ENCODE measurements at regions not wholly inside any gene's neighbourhood (a gene's known extent, or its start where the extent isn't known, plus 50 kb on each side); places are given as distances from the start of the nearest gene placed in this dataset.

GRCh38 chr12:65570451-65571130, 253.7 kb upstream of the HMGA2 start:
- H3K36me3 ChIP-seq (ENCODE audit: control insufficient read depth, insufficient read depth, low read length) = no peaks in the 10 kb centered on the region
- DNase-seq = no peak
- H3K9me3 ChIP-seq (replicated peaks; ENCODE audit: control insufficient read depth, low read depth, low read length) = peaks cover 5% of the 10 kb centered on the region
- no peak overlapping the region for H3K27ac ChIP-seq (ENCODE audit: low read length)
- no peak overlapping the region for H3K4me3 ChIP-seq (ENCODE audit: low read length)
- WGBS (ENCODE audit: insufficient coverage) = no CpG with 5 or more reads among the region's 4 CpGs
- no peaks in the 10 kb centered on the region for H3K27me3 ChIP-seq (ENCODE audit: control insufficient read depth, insufficient read depth, low read length)
- peaks cover 10% of the 10 kb centered on the region for H3K4me1 ChIP-seq (ENCODE audit: control insufficient read depth, insufficient read depth, low read length)

GRCh38 chr12:65574867-65575266, 249.4 kb upstream of the HMGA2 start:
- H3K9me3 ChIP-seq (replicated peaks; ENCODE audit: control insufficient read depth, low read depth, low read length) = peaks cover 7% of the 10 kb centered on the region
- no peak for DNase-seq
- no peaks in the 10 kb centered on the region for H3K27me3 ChIP-seq (ENCODE audit: control insufficient read depth, insufficient read depth, low read length)
- H3K36me3 ChIP-seq (ENCODE audit: control insufficient read depth, insufficient read depth, low read length) = no peaks in the 10 kb centered on the region
- no peak overlapping the region for H3K4me3 ChIP-seq (ENCODE audit: low read length)
- H3K4me1 ChIP-seq (ENCODE audit: control insufficient read depth, insufficient read depth, low read length) = no peaks in the 10 kb centered on the region
- H3K27ac ChIP-seq (ENCODE audit: low read length) = no peak overlapping the region

- WGBS (ENCODE audit: insufficient coverage) = no CpG with 5 or more reads among the region's 3 CpGs
- Histone ChIP-seq H3K36me3 (ENCODE audit: control insufficient read depth, insufficient read depth, low read length) (no peaks in the 10 kb centered on the region), H3K4me1 (ENCODE audit: control insufficient read depth, insufficient read depth, low read length) (peaks cover 5% of the 10 kb centered on the region), H3K27ac (ENCODE audit: low read length) (no peak overlapping the region), H3K4me3 (ENCODE audit: low read length) (no peak overlapping the region), H3K9me3 (replicated peaks; ENCODE audit: control insufficient read depth, low read depth, low read length) (no peaks in the 10 kb centered on the region), H3K27me3 (ENCODE audit: control insufficient read depth, insufficient read depth, low read length) (no peaks in the 10 kb centered on the region)
- DNase-seq = no peak
Measured at GRCh38 chr12:65584016-65584415, 240.3 kb upstream of the HMGA2 start.

- peak; percentile 79 for DNase-seq
Measured at GRCh38 chr12:65585648-65586602, 238.4 kb upstream of the HMGA2 start.

GRCh38 chr12:65586796-65587195, 237.5 kb upstream of the HMGA2 start:
- no peak for DNase-seq
- 100% methylated on average over 1 of the region's 1 CpG for WGBS (ENCODE audit: insufficient coverage)

More at GRCh38 chr12:65585648-65586602, 238.4 kb upstream of the HMGA2 start:
- peak overlapping the region; percentile 31 for H3K27ac ChIP-seq (ENCODE audit: low read length)
- 27% methylated on average over 3 of the region's 3 CpGs for WGBS (ENCODE audit: insufficient coverage)
- H3K27me3 ChIP-seq (ENCODE audit: control insufficient read depth, insufficient read depth, low read length) = no peaks in the 10 kb centered on the region
- H3K9me3 ChIP-seq (replicated peaks; ENCODE audit: control insufficient read depth, low read depth, low read length) = no peaks in the 10 kb centered on the region
- no peak overlapping the region for H3K4me3 ChIP-seq (ENCODE audit: low read length)
- H3K36me3 ChIP-seq (ENCODE audit: control insufficient read depth, insufficient read depth, low read length) = no peaks in the 10 kb centered on the region
- peaks cover 13% of the 10 kb centered on the region for H3K4me1 ChIP-seq (ENCODE audit: control insufficient read depth, insufficient read depth, low read length)

GRCh38 chr12:65590318-65590717, 234.0 kb upstream of the HMGA2 start:
- DNase-seq = peak; percentile 57
- 89% methylated on average over 1 of the region's 4 CpGs for WGBS (ENCODE audit: insufficient coverage)
- Histone ChIP-seq H3K27me3 (ENCODE audit: control insufficient read depth, insufficient read depth, low read length) (no peaks in the 10 kb centered on the region), H3K36me3 (ENCODE audit: control insufficient read depth, insufficient read depth, low read length) (no peaks in the 10 kb centered on the region), H3K4me3 (ENCODE audit: low read length) (no peak overlapping the region), H3K9me3 (replicated peaks; ENCODE audit: control insufficient read depth, low read depth, low read length) (no peaks in the 10 kb centered on the region), H3K27ac (ENCODE audit: low read length) (peak overlapping the region; percentile 48), H3K4me1 (ENCODE audit: control insufficient read depth, insufficient read depth, low read length) (peaks cover 15% of the 10 kb centered on the region)

More at GRCh38 chr12:65586796-65587195, 237.5 kb upstream of the HMGA2 start:
- peaks cover 13% of the 10 kb centered on the region for H3K4me1 ChIP-seq (ENCODE audit: control insufficient read depth, insufficient read depth, low read length)
- no peaks in the 10 kb centered on the region for H3K27me3 ChIP-seq (ENCODE audit: control insufficient read depth, insufficient read depth, low read length)
- no peaks in the 10 kb centered on the region for H3K9me3 ChIP-seq (replicated peaks; ENCODE audit: control insufficient read depth, low read depth, low read length)
- H3K36me3 ChIP-seq (ENCODE audit: control insufficient read depth, insufficient read depth, low read length) = no peaks in the 10 kb centered on the region
- no peak overlapping the region for H3K27ac ChIP-seq (ENCODE audit: low read length)
- H3K4me3 ChIP-seq (ENCODE audit: low read length) = no peak overlapping the region

- WGBS (ENCODE audit: insufficient coverage) = 94% methylated on average over 2 of the region's 3 CpGs
- no peaks in the 10 kb centered on the region for H3K36me3 ChIP-seq (ENCODE audit: control insufficient read depth, insufficient read depth, low read length)
- H3K9me3 ChIP-seq (replicated peaks; ENCODE audit: control insufficient read depth, low read depth, low read length) = no peaks in the 10 kb centered on the region
- no peak overlapping the region for H3K4me3 ChIP-seq (ENCODE audit: low read length)
- no peak overlapping the region for H3K27ac ChIP-seq (ENCODE audit: low read length)
- DNase-seq = no peak
- peaks cover 12% of the 10 kb centered on the region for H3K4me1 ChIP-seq (ENCODE audit: control insufficient read depth, insufficient read depth, low read length)
- H3K27me3 ChIP-seq (ENCODE audit: control insufficient read depth, insufficient read depth, low read length) = no peaks in the 10 kb centered on the region
Measured at GRCh38 chr12:65592416-65592815, 231.9 kb upstream of the HMGA2 start.

- H3K4me1 ChIP-seq (ENCODE audit: control insufficient read depth, insufficient read depth, low read length) = peaks cover 10% of the 10 kb centered on the region
- no peaks in the 10 kb centered on the region for H3K36me3 ChIP-seq (ENCODE audit: control insufficient read depth, insufficient read depth, low read length)
- H3K9me3 ChIP-seq (replicated peaks; ENCODE audit: control insufficient read depth, low read depth, low read length) = no peaks in the 10 kb centered on the region
- WGBS (ENCODE audit: insufficient coverage) = no CpG with 5 or more reads among the region's 2 CpGs
- H3K4me3 ChIP-seq (ENCODE audit: low read length) = no peak overlapping the region
- DNase-seq = peak; percentile 42
- peak overlapping the region; percentile 37 for H3K27ac ChIP-seq (ENCODE audit: low read length)
- no peaks in the 10 kb centered on the region for H3K27me3 ChIP-seq (ENCODE audit: control insufficient read depth, insufficient read depth, low read length)
Measured at GRCh38 chr12:65593239-65593701, 231.0 kb upstream of the HMGA2 start.

GRCh38 chr12:65594409-65594808, 229.9 kb upstream of the HMGA2 start:
- Histone ChIP-seq H3K4me3 (ENCODE audit: low read length) (no peak overlapping the region), H3K4me1 (ENCODE audit: control insufficient read depth, insufficient read depth, low read length) (peaks cover 10% of the 10 kb centered on the region), H3K27ac (ENCODE audit: low read length) (no peak overlapping the region), H3K9me3 (replicated peaks; ENCODE audit: control insufficient read depth, low read depth, low read length) (no peaks in the 10 kb centered on the region), H3K27me3 (ENCODE audit: control insufficient read depth, insufficient read depth, low read length) (no peaks in the 10 kb centered on the region), H3K36me3 (ENCODE audit: control insufficient read depth, insufficient read depth, low read length) (no peaks in the 10 kb centered on the region)
- WGBS (ENCODE audit: insufficient coverage) = 35% methylated on average over 4 of the region's 5 CpGs
- peak; percentile 23 for DNase-seq

- 50% methylated on average over 2 of the region's 8 CpGs for WGBS (ENCODE audit: insufficient coverage)
- no peak for DNase-seq
Measured at GRCh38 chr12:65595016-65595560, 229.2 kb upstream of the HMGA2 start.

More at GRCh38 chr12:65595016-65595560, 229.2 kb upstream of the HMGA2 start:
- Histone ChIP-seq H3K27me3 (ENCODE audit: control insufficient read depth, insufficient read depth, low read length) (no peaks in the 10 kb centered on the region), H3K9me3 (replicated peaks; ENCODE audit: control insufficient read depth, low read depth, low read length) (no peaks in the 10 kb centered on the region), H3K27ac (ENCODE audit: low read length) (no peak overlapping the region), H3K36me3 (ENCODE audit: control insufficient read depth, insufficient read depth, low read length) (no peaks in the 10 kb centered on the region), H3K4me1 (ENCODE audit: control insufficient read depth, insufficient read depth, low read length) (peaks cover 8% of the 10 kb centered on the region), H3K4me3 (ENCODE audit: low read length) (no peak overlapping the region)
